GM12891 (cell line): ENCODE measurements at regions not wholly inside any gene's neighbourhood (a gene's known extent, or its start where the extent isn't known, plus 50 kb on each side); places are given as distances from the start of the nearest gene placed in this dataset.
"Not testable (repeated sequence)": the region's sequence is repeated elsewhere in the genome, so short reads cannot be mapped to it uniquely, and the experiment has no call there.

Experiments
- DNase-seq: peaks from one replicate; pipeline ENCODE4 v3.0.0; 2011; ENCODE audit warnings: low spot score; ENCODE audit not compliant: insufficient read length
- FAIRE-seq: peaks from 2 replicates; lab custom pipeline; 2011; peaks lifted over from hg19 to GRCh38; lab: Jason Lieb, UNC
- PAX5 ChIP-seq: IDR thresholded peaks from 2 replicates; pipeline ENCODE4 v1.6.1; 2011; ENCODE audit warnings: low read length, moderate library complexity, mild to moderate bottlenecking; ENCODE audit not compliant: insufficient read depth, severe bottlenecking
- POLR2A ChIP-seq: IDR thresholded peaks from 2 replicates; pipeline ENCODE4 v1.6.1; 2011; ENCODE audit warnings: low read depth, low read length, control low read depth
- POLR2AphosphoS5 ChIP-seq: IDR thresholded peaks from 2 replicates; pipeline ENCODE4 v1.6.1; 2011; ENCODE audit warnings: low read depth, low read length, control low read depth
- POU2F2 ChIP-seq: IDR thresholded peaks from 2 replicates; pipeline ENCODE4 v1.6.1; 2011; ENCODE audit warnings: low read depth, mild to moderate bottlenecking, control low read depth, low read length, moderate library complexity
- SPI1 ChIP-seq: IDR thresholded peaks from 2 replicates; pipeline ENCODE4 v1.6.1; 2011; ENCODE audit warnings: low read depth, low read length, control low read depth
- TAF1 ChIP-seq: IDR thresholded peaks from 2 replicates; pipeline ENCODE4 v1.6.1; 2011; ENCODE audit warnings: low read depth, low read length, control low read depth

- FAIRE-seq (no peak), DNase-seq (no peak)
- TF ChIP-seq SPI1 (no peak), TAF1 (no peak), POU2F2 (no peak), POLR2A (no peak), POLR2AphosphoS5 (no peak), PAX5 (no peak)
These were observed 262.9 kb upstream of the MAP2 start for GRCh38 chr2:209160800-209161588.

- FAIRE-seq = no peak
- TF ChIP-seq POU2F2 = no peak
- TF ChIP-seq PAX5 = no peak
- DNase-seq = no peak
These were observed 261.7 kb upstream of the MAP2 start for GRCh38 chr2:209162129-209162528.

GRCh38 chr2:209181984-209182383 lies 241.9 kb upstream of the MAP2 start:
- FAIRE-seq = no peak
- no peak for TF ChIP-seq PAX5

GRCh38 chr2:209186886-209187285 lies 237.0 kb upstream of the MAP2 start:
- FAIRE-seq, DNase-seq: not testable (repeated sequence)

More at GRCh38 chr2:209181984-209182383, 241.9 kb upstream of the MAP2 start:
- no peak for DNase-seq

- no peak for TF ChIP-seq PAX5
- TF ChIP-seq POU2F2 = no peak
- no peak for TF ChIP-seq POLR2A
- no peak for TF ChIP-seq POLR2AphosphoS5
- TF ChIP-seq TAF1 = no peak
- no peak for TF ChIP-seq SPI1
- no peak for DNase-seq
- no peak for FAIRE-seq
These were observed 234.0 kb upstream of the MAP2 start for GRCh38 chr2:209189893-209190292.

- TF ChIP-seq POLR2AphosphoS5 (no peak), SPI1 (no peak)
- DNase-seq = no peak
- FAIRE-seq = no peak
These were observed 232.7 kb upstream of the MAP2 start for GRCh38 chr2:209191139-209191538.

GRCh38 chr2:209194717-209195116 lies 229.1 kb upstream of the MAP2 start:
- FAIRE-seq (no peak), DNase-seq (no peak)
- TF ChIP-seq POU2F2 (no peak), SPI1 (no peak), TAF1 (no peak), PAX5 (no peak), POLR2A (no peak), POLR2AphosphoS5 (no peak)

GRCh38 chr2:209208211-209208610 lies 215.6 kb upstream of the MAP2 start:
- no peak for DNase-seq
- FAIRE-seq = no peak
- no peak for TF ChIP-seq POU2F2
- TF ChIP-seq PAX5 = no peak
- TF ChIP-seq POLR2AphosphoS5 = no peak
- no peak for TF ChIP-seq POLR2A
- TF ChIP-seq TAF1 = no peak
- no peak for TF ChIP-seq SPI1

- no peak for FAIRE-seq
These were observed 213.9 kb upstream of the MAP2 start for GRCh38 chr2:209209943-209210342.

GRCh38 chr2:209230560-209230959 lies 193.3 kb upstream of the MAP2 start:
- no peak for DNase-seq
- no peak for FAIRE-seq
- TF ChIP-seq TAF1 (no peak), POLR2A (no peak), PAX5 (no peak), SPI1 (no peak), POLR2AphosphoS5 (no peak), POU2F2 (no peak)

More at GRCh38 chr2:209209943-209210342, 213.9 kb upstream of the MAP2 start:
- DNase-seq = no peak
- no peak for TF ChIP-seq TAF1
- TF ChIP-seq POU2F2 = no peak
- no peak for TF ChIP-seq SPI1
- no peak for TF ChIP-seq POLR2A
- no peak for TF ChIP-seq POLR2AphosphoS5
- TF ChIP-seq PAX5 = no peak

- TF ChIP-seq TAF1 (no peak), PAX5 (no peak), POU2F2 (no peak), POLR2A (no peak), SPI1 (no peak), POLR2AphosphoS5 (no peak)
- DNase-seq (no peak), FAIRE-seq (no peak)
These were observed 187.5 kb upstream of the MAP2 start for GRCh38 chr2:209236377-209236776.
